ENCODE measurements at regions not wholly inside any gene's neighbourhood (a gene's known extent, or its start where the extent isn't known, plus 50 kb on each side); places are given as distances from the start of the nearest gene placed in this dataset.

GRCh38 chr11:8749202-8749601 is 66.6 kb downstream of the RPL27A start:
- Histone ChIP-seq H3K9me2 (ENCODE audit: insufficient read depth, low read length) (no peaks in the 10 kb centered on the region), H3K36me3 (ENCODE audit: insufficient read depth, low read length) (no peaks in the 10 kb centered on the region), H3K4me2 (ENCODE audit: low read length) (no peak overlapping the region), H3K9me3 (ENCODE audit: low read length) (no peaks in the 10 kb centered on the region), H3K4me3 (ENCODE audit: low read depth, low read length, poor library complexity, severe bottlenecking) (no peak overlapping the region), H3K4me1 (ENCODE audit: insufficient read depth, low read length, poor library complexity, severe bottlenecking) (no peaks in the 10 kb centered on the region), H2AFZ (ENCODE audit: low read length) (no peak overlapping the region), H3K79me2 (ENCODE audit: insufficient read depth, low read depth, low read length) (no peaks in the 10 kb centered on the region), H4K20me1 (ENCODE audit: insufficient read depth, low read length) (no peaks in the 10 kb centered on the region), H3K27ac (ENCODE audit: low read depth, low read length, poor library complexity, severe bottlenecking) (no peak overlapping the region)
- TF ChIP-seq EZH2phosphoT487 (IDR thresholded peaks at IDR 0.05; ENCODE audit: borderline replicate concordance, low read depth, low read length) (no peak), CTCF (conservative IDR thresholded peaks at IDR 0.05; ENCODE audit: low read length) (no peak)
- DNase-seq (ENCODE audit: low spot score), result no peak
- ChIA-PET POLR2A (interaction anchor here (0.8 kb wide), 1 partner anchor 650 kb away, joined by 3 read pairs; no protein-coding TSS in a partner anchor), CTCF (ENCODE audit: unreplicated experiment) (no interaction called here)
- intact Hi-C loops (cut with micrococcal nuclease; ENCODE audit: unreplicated experiment), result no loop called here
- no TSS peak for BruUV-seq (replicated peaks)

- Histone ChIP-seq H3K36me3 (ENCODE audit: insufficient read depth, low read length) (no peaks in the 10 kb centered on the region), H3K79me2 (ENCODE audit: insufficient read depth, low read depth, low read length) (no peaks in the 10 kb centered on the region), H4K20me1 (ENCODE audit: insufficient read depth, low read length) (no peaks in the 10 kb centered on the region), H2AFZ (ENCODE audit: low read length) (no peak overlapping the region), H3K4me2 (ENCODE audit: low read length) (no peak overlapping the region), H3K9me3 (ENCODE audit: low read length) (no peaks in the 10 kb centered on the region), H3K27ac (ENCODE audit: low read depth, low read length, poor library complexity, severe bottlenecking) (no peak overlapping the region), H3K4me3 (ENCODE audit: low read depth, low read length, poor library complexity, severe bottlenecking) (no peak overlapping the region), H3K9me2 (ENCODE audit: insufficient read depth, low read length) (no peaks in the 10 kb centered on the region), H3K4me1 (ENCODE audit: insufficient read depth, low read length, poor library complexity, severe bottlenecking) (no peaks in the 10 kb centered on the region)
- ChIA-PET POLR2A (no interaction called here), CTCF (ENCODE audit: unreplicated experiment) (no interaction called here)
- no peak for DNase-seq (ENCODE audit: low spot score)
- TF ChIP-seq CTCF (conservative IDR thresholded peaks at IDR 0.05; ENCODE audit: low read length), result no peak
- TF ChIP-seq EZH2phosphoT487 (IDR thresholded peaks at IDR 0.05; ENCODE audit: borderline replicate concordance, low read depth, low read length), result no peak
- BruUV-seq (replicated peaks), result no TSS peak
- intact Hi-C loops (cut with micrococcal nuclease; ENCODE audit: unreplicated experiment), result no loop called here
These were observed 71.6 kb downstream of the RPL27A start for GRCh38 chr11:8754241-8754640.

- H3K9me3 ChIP-seq (ENCODE audit: low read length), result no peaks in the 10 kb centered on the region
- H2AFZ ChIP-seq (ENCODE audit: low read length), result no peak overlapping the region
- H3K4me2 ChIP-seq (ENCODE audit: low read length), result no peak overlapping the region
- no TSS peak for BruUV-seq (replicated peaks)
- TF ChIP-seq CTCF (conservative IDR thresholded peaks at IDR 0.05; ENCODE audit: low read length) (no peak), EZH2phosphoT487 (IDR thresholded peaks at IDR 0.05; ENCODE audit: borderline replicate concordance, low read depth, low read length) (no peak)
- intact Hi-C loops (cut with micrococcal nuclease; ENCODE audit: unreplicated experiment), result no loop called here
- H4K20me1 ChIP-seq (ENCODE audit: insufficient read depth, low read length), result no peaks in the 10 kb centered on the region
- no peaks in the 10 kb centered on the region for H3K36me3 ChIP-seq (ENCODE audit: insufficient read depth, low read length)
- POLR2A ChIA-PET, result no interaction called here
- no peak overlapping the region for H3K27ac ChIP-seq (ENCODE audit: low read depth, low read length, poor library complexity, severe bottlenecking)
- no peaks in the 10 kb centered on the region for H3K4me1 ChIP-seq (ENCODE audit: insufficient read depth, low read length, poor library complexity, severe bottlenecking)
- DNase-seq (ENCODE audit: low spot score), result no peak
- H3K79me2 ChIP-seq (ENCODE audit: insufficient read depth, low read depth, low read length), result no peaks in the 10 kb centered on the region
- H3K4me3 ChIP-seq (ENCODE audit: low read depth, low read length, poor library complexity, severe bottlenecking), result no peak overlapping the region
- H3K9me2 ChIP-seq (ENCODE audit: insufficient read depth, low read length), result no peaks in the 10 kb centered on the region
- CTCF ChIA-PET (ENCODE audit: unreplicated experiment), result no interaction called here
These were observed 73.6 kb downstream of the RPL27A start for GRCh38 chr11:8756201-8756600.

Measured in OCI-LY7 (cell line).